Thoracic aorta (tissue), 2 donors: ENCODE measurements at regions not wholly inside any gene's neighbourhood (a gene's known extent, or its start where the extent isn't known, plus 50 kb on each side); places are given as distances from the start of the nearest gene placed in this dataset.
"Not testable (repeated sequence)": the region's sequence is repeated elsewhere in the genome, so short reads cannot be mapped to it uniquely, and the experiment has no call there.

Experiments
- ATAC-seq: fragments of 150-250 bp; one replicate; pipeline ENCODE4 v1.8.0; 2017; ENCODE audit warnings: low read depth; ENCODE audit not compliant: insufficient number of reproducible peaks, low FRiP score
- DNase-seq: peaks from one replicate; pipeline ENCODE4 v3.0.0-alpha.2; 2020; ENCODE audit warnings: low spot score
- H3K27ac ChIP-seq, 2 donors: fragments of 200-600 bp; sonication (generic); 1 replicate in 1 of 2; 2 replicates in 1 of 2; pipeline ENCODE4 v1.5.1; 2016; ENCODE audit warnings: mild to moderate bottlenecking in 2 of 2, moderate library complexity in 2 of 2
- H3K27me3 ChIP-seq: fragments of 200-600 bp; sonication (generic); replicated peaks from 2 replicates; pipeline ENCODE4 v1.6.0; 2016; ENCODE audit warnings: mild to moderate bottlenecking; ENCODE audit not compliant: insufficient read depth
- H3K36me3 ChIP-seq: fragments of 200-600 bp; sonication (generic); one replicate; pipeline ENCODE4 v1.5.1; 2016
- H3K4me1 ChIP-seq, 2 donors: fragments of 200-600 bp; sonication (generic); 1 replicate in 1 of 2; 2 replicates in 1 of 2; pipeline versions ENCODE4 v1.5.1 to v1.6.0; 2016; ENCODE audit warnings: low read depth in 2 of 2, mild to moderate bottlenecking in 1 of 2; ENCODE audit not compliant: control insufficient read depth in 1 of 2
- H3K4me3 ChIP-seq: fragments of 200-600 bp; sonication (generic); 2 replicates; pipeline ENCODE4 v1.5.1; 2016; ENCODE audit warnings: mild to moderate bottlenecking
- H3K9me3 ChIP-seq: fragments of 200-600 bp; sonication (generic); 2 replicates; pipeline ENCODE4 v1.5.1; 2016
- CTCF ChIP-seq: fragments of 200-600 bp; sonication (generic); IDR thresholded peaks from one replicate; pipeline ENCODE4 v1.5.1; 2019; ENCODE audit warnings: antibody characterized with exemption

DNA sequence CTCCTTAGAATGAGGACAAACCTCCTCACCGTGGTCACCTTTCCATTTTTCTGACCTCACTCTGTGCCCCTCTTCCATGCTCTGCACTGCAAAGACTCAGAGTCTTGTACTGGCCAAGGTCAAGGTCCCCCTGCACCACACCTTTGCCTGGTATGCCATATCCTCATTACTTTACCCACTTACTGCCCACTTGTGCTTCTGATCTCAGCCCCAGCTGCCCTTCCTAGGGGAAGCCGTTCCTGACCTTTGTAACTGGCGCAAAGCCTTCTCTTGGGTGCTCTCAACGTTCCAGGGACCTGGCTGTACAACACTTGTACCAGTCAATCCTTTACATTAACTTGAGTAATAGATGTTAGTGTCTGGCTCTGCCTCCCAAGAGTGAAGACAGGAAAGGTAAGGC lies 256.0 kb downstream of the SV2B start:
- Histone ChIP-seq H3K4me3 (no peak overlapping the region), H3K4me1 (no peaks in the 10 kb centered on the region), H3K27ac (no peak overlapping the region), H3K9me3 (no peaks in the 10 kb centered on the region), H3K27me3 (no peaks in the 10 kb centered on the region), H3K36me3 (no peaks in the 10 kb centered on the region)
- no peak for TF ChIP-seq CTCF
- ATAC-seq = no peak
- DNase-seq = no peak

DNA sequence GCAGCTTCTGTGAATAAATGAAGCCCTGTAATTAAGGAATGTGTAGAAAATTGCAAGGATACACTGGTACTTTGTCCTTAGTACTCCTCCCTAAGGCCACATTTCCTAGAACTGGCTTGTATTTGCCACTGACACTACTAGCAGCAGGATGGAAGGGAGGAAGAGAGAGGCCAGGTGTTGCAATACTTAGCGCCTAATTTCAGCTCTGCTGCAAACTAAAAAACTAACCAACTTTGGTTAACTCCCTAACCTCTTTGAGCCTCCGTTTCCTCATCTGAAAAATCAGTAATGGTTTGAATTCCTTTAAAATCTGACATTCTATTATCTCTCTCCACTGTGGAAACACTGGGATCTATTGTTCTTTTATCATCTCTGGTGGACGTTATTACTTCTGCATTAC lies 257.0 kb downstream of the SV2B start:
- Histone ChIP-seq H3K27ac (no peak overlapping the region), H3K36me3 (no peaks in the 10 kb centered on the region), H3K9me3 (no peaks in the 10 kb centered on the region), H3K4me1 (no peaks in the 10 kb centered on the region), H3K27me3 (no peaks in the 10 kb centered on the region), H3K4me3 (no peak overlapping the region)
- ATAC-seq (no peak), DNase-seq (no peak)
- no peak for TF ChIP-seq CTCF

DNA sequence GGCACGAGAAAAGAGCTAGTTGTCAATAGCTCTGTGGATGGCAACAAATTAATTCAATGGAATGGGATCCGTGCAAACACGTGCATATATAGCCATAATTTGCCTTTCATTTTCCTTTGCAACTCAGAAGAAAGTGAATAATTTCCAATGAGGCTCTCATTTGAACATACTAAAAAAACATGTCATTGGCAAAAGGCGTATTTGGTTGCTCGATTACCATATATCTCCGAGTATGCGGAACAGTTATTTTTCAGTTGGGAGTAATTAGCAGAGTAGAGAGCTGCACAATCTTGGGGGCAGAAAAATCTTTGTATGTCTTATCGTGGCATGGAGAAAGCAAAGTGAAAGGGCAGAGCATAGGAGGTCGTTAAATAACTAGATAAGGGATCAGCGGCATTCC lies 257.4 kb downstream of the SV2B start:
- ATAC-seq (no peak), DNase-seq (no peak)
- Histone ChIP-seq H3K27ac (no peak overlapping the region), H3K4me3 (no peak overlapping the region), H3K9me3 (no peaks in the 10 kb centered on the region), H3K4me1 (no peaks in the 10 kb centered on the region), H3K36me3 (no peaks in the 10 kb centered on the region), H3K27me3 (no peaks in the 10 kb centered on the region)
- TF ChIP-seq CTCF = no peak

DNA sequence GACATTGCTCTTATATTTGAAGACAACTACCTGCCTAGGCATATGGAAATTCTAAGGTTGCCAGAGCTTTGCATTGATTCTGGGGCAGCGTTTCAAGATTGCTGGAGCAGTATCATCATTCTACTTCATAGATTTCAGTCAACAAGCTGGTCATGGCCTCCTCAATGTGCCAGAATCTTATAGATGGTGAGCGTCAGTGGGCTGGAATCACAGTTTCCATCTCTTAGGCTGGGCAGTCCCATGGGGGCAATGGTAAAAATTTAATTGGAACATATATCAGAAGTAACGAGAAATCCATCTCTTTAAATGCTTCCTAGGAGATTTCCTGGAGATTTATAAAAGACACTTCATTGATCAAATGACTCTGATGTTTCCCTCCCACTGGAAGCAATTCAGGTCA lies 258.3 kb downstream of the SV2B start:
- TF ChIP-seq CTCF = no peak
- Histone ChIP-seq H3K4me3 (no peak overlapping the region), H3K27me3 (no peaks in the 10 kb centered on the region), H3K9me3 (no peaks in the 10 kb centered on the region), H3K4me1 (no peaks in the 10 kb centered on the region), H3K27ac (no peak overlapping the region), H3K36me3 (no peaks in the 10 kb centered on the region)
- ATAC-seq (no peak), DNase-seq (no peak)

GRCh38 chr15:91361696-91362095 lies 261.6 kb downstream of the SV2B start:
- ATAC-seq, H3K27me3 ChIP-seq, H3K4me1 ChIP-seq, H3K9me3 ChIP-seq, H3K27ac ChIP-seq, H3K4me3 ChIP-seq, DNase-seq, H3K36me3 ChIP-seq: not testable (repeated sequence)

GRCh38 chr15:91366111-91366510 lies 266.1 kb downstream of the SV2B start:
- DNase-seq = no peak
- no peaks in the 10 kb centered on the region for H3K27me3 ChIP-seq
- H3K9me3 ChIP-seq = no peaks in the 10 kb centered on the region
- no peaks in the 10 kb centered on the region for H3K4me1 ChIP-seq
- no peak for TF ChIP-seq CTCF
- H3K27ac ChIP-seq = no peak overlapping the region
- H3K36me3 ChIP-seq = no peaks in the 10 kb centered on the region
- no peak for ATAC-seq
- no peak overlapping the region for H3K4me3 ChIP-seq
